ENCODE measurements at regions not wholly inside any gene's neighbourhood (a gene's known extent, or its start where the extent isn't known, plus 50 kb on each side); places are given as distances from the start of the nearest gene placed in this dataset.

DNA sequence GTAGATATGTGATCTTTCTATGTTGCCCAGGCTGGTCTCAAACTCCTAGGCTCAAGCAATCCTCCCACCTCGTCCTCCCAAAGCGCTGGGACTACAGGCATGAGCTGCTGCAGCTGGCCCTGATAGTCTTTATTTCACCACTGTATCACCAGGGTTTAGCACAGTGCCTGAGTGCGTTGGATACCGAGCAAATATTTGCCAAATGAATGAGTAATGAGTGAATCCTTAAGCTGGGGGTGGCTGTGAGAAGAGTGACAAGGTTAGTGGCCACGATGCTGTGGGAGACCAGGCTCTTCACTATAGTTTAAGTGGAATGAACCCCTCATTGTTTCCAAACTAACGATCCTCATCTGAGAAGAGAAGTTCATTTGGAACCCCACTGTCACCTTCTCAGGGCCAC is 60.8 kb upstream of the FAM136A start:
- TF ChIP-seq, protein P1, sequence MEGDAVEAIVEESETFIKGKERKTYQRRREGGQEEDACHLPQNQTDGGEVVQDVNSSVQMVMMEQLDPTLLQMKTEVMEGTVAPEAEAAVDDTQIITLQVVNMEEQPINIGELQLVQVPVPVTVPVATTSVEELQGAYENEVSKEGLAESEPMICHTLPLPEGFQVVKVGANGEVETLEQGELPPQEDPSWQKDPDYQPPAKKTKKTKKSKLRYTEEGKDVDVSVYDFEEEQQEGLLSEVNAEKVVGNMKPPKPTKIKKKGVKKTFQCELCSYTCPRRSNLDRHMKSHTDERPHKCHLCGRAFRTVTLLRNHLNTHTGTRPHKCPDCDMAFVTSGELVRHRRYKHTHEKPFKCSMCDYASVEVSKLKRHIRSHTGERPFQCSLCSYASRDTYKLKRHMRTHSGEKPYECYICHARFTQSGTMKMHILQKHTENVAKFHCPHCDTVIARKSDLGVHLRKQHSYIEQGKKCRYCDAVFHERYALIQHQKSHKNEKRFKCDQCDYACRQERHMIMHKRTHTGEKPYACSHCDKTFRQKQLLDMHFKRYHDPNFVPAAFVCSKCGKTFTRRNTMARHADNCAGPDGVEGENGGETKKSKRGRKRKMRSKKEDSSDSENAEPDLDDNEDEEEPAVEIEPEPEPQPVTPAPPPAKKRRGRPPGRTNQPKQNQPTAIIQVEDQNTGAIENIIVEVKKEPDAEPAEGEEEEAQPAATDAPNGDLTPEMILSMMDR (IDR thresholded peaks at IDR 0.05), result no peak
- TF ChIP-seq EZH2 (IDR thresholded peaks at IDR 0.05), result no peak
